Heart right ventricle (tissue), 16 donors: ENCODE measurements at regions not wholly inside any gene's neighbourhood (a gene's known extent, or its start where the extent isn't known, plus 50 kb on each side); places are given as distances from the start of the nearest gene placed in this dataset.
"Not testable (repeated sequence)": the region's sequence is repeated elsewhere in the genome, so short reads cannot be mapped to it uniquely, and the experiment has no call there.

Experiments
- ATAC-seq, 8 donors: fragments of 200-7000 bp; cut with Tn5 transposase; one replicate each; pipeline ENCODE4 v1.9.1; 2020; ENCODE audit warnings: mild to moderate bottlenecking in 8 of 8, moderate library complexity in 8 of 8, moderate number of reproducible peaks in 1 of 8
- DNase-seq, 2 donors: peaks; one replicate each; pipeline ENCODE4 v3.0.0-alpha.2; 2020
- H3K27ac ChIP-seq, 10 donors: fragments of 200-600 bp; sonication (generic) in 2 of 10; one replicate each; pipeline versions ENCODE4 v1.5.0 to v1.8.0; 2020 to 2022; ENCODE audit warnings: mild to moderate bottlenecking in 3 of 10
- H3K27me3 ChIP-seq, 7 donors: fragments of 200-600 bp; one replicate each; pipeline ENCODE4 v1.8.0; 2021 to 2022; ENCODE audit warnings: mild to moderate bottlenecking in 2 of 7
- H3K36me3 ChIP-seq, 9 donors: fragments of 200-600 bp; sonication (generic) in 1 of 9; one replicate each; pipeline versions ENCODE4 v1.5.0 to v1.8.0; 2020 to 2022; ENCODE audit warnings: mild to moderate bottlenecking in 2 of 9
- H3K4me1 ChIP-seq, 9 donors: fragments of 200-600 bp; sonication (generic) in 1 of 9; one replicate each; pipeline versions ENCODE4 v1.5.0 to v1.8.0; 2020 to 2022; ENCODE audit warnings: mild to moderate bottlenecking in 4 of 9
- H3K4me3 ChIP-seq, 10 donors: fragments of 200-600 bp; sonication (generic) in 2 of 10; one replicate each; pipeline versions ENCODE4 v1.5.0 to v1.8.0; 2020 to 2022; ENCODE audit warnings: mild to moderate bottlenecking in 7 of 10, moderate library complexity in 2 of 10
- H3K9me3 ChIP-seq, 11 donors: fragments of 200-600 bp in 10 of 11; sonication (generic) in 2 of 11; one replicate each; pipeline versions ENCODE4 v1.5.0 to v1.8.0; 2013 to 2022; ENCODE audit warnings: mild to moderate bottlenecking in 2 of 11, control low read depth in 1 of 11, moderate library complexity in 1 of 11
- WGBS, 2 donors: extraction: QIAGEN DNeasy Blood & Tissue Kit; methylation state at CpG; one replicate each; pipeline ENCODE4 v1.1.7; 2013; ENCODE audit warnings: inconsistent platforms in 1 of 2; 5-methylcytosine and 5-hydroxymethylcytosine counted together
- intact Hi-C, 10 donors: fragments of 100-400 bp; cut with DNase I; formaldehyde crosslinking; loops; one replicate each; pipeline versions ENCODE4 v1.11.1 to v1.14.2; 2022
- TF ChIP-seq, protein P1 (sequence below), 9 donors: fragments of 200-600 bp; sonication (generic) in 2 of 9; IDR thresholded peaks; one replicate each; pipeline versions ENCODE4 v1.5.0 to v1.8.0; 2021 to 2022; ENCODE audit warnings: antibody characterized with exemption in 9 of 9, mild to moderate bottlenecking in 5 of 9, moderate library complexity in 1 of 9
- donor health status: Arrhythmogenic right ventricular cardiomyopathy.
- donor health status: ischemic (EF 13 %, LVEDD 7.1; RV severe dilation, severe dysfunction).
- donor health status: healthy with polysubstance abuse.
- donor health status: DM: no; HTN: yes; CAD: no.
- donor health status: DM: no; HTN: no; CAD: no.
- donor health status: ischemic (EF 25% LVEDD 6.9; RV normal size, moderate dysfunction).
- donor health status: ischemic (EF 25% LVEDD 5.7; RV mildly dilated, moderate dysfunction).
- donor health status: healthy.
- donor health status: DM: yes; HTN: yes; CAD: no.
- donor health status: Ischemic cardiomyopathy.
- donor health status: ischemic (EF 35%, LVEDD 5.7; RV mildly dilated, moderate dysfunction).
- donor health status: nonischemic (EF 11% LVEDD 7.7; RV severe dilation, severe dysfunction).
- donor health status: DM: yes; HTN: yes; CAD: no.
- donor health status: PGD.
- donor health status: ischemic (EF 29% LVEDD 5.4; RV normal size, mild dysfunction).
- donor health status: nonischemic (EF 23%, LVEDD 6.1; RV moderate dilation, normal function).

DNA sequence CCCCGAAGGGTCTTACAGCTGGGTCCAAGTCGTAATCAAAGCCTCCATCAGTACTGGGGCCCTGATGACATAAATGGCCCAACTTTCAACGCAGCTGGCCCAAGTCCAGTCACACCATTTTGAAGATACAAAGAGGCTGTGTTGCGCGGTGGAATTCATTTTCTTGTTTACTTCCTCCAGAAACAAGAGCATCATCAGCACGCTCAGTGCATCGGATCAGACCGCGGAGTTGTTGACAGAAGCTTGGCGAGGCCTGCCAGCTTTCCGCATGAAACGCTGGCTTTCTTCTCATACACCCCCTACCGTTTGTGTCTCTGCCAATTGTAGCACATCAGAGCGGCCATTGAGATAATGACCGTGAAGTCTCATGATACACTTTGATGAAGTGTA lies 101.7 kb upstream of the SPATA31D4 start:
- TF ChIP-seq, protein P1, sequence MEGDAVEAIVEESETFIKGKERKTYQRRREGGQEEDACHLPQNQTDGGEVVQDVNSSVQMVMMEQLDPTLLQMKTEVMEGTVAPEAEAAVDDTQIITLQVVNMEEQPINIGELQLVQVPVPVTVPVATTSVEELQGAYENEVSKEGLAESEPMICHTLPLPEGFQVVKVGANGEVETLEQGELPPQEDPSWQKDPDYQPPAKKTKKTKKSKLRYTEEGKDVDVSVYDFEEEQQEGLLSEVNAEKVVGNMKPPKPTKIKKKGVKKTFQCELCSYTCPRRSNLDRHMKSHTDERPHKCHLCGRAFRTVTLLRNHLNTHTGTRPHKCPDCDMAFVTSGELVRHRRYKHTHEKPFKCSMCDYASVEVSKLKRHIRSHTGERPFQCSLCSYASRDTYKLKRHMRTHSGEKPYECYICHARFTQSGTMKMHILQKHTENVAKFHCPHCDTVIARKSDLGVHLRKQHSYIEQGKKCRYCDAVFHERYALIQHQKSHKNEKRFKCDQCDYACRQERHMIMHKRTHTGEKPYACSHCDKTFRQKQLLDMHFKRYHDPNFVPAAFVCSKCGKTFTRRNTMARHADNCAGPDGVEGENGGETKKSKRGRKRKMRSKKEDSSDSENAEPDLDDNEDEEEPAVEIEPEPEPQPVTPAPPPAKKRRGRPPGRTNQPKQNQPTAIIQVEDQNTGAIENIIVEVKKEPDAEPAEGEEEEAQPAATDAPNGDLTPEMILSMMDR (IDR thresholded peaks at IDR 0.05) = peak in 3 of 9 donors; percentile 21 to 33 (median 26)
- intact Hi-C loops = loop anchor here in 1 of 10 donors (2.0 kb wide), 1 partner anchor 138 kb away; the partner anchor contains the start of gene TLE1
- ATAC-seq = peak; percentile 67 to 92 (median 90)
- no peak overlapping the region for H3K4me3 ChIP-seq
- no peaks in the 10 kb centered on the region for H3K36me3 ChIP-seq
- H3K9me3 ChIP-seq = no peaks in the 10 kb centered on the region
- no peak overlapping the region for H3K27ac ChIP-seq
- H3K4me1 ChIP-seq = peaks cover 0 to 23% (median 0%) of the 10 kb centered on the region in 9 donors
- WGBS, 2 donors = 31 to 53% methylated on average over 15 of the region's 15 CpGs
- DNase-seq = peak; percentile 71 to 76
- H3K27me3 ChIP-seq = peaks cover 0 to 34% (median 17%) of the 10 kb centered on the region in 7 donors

DNA sequence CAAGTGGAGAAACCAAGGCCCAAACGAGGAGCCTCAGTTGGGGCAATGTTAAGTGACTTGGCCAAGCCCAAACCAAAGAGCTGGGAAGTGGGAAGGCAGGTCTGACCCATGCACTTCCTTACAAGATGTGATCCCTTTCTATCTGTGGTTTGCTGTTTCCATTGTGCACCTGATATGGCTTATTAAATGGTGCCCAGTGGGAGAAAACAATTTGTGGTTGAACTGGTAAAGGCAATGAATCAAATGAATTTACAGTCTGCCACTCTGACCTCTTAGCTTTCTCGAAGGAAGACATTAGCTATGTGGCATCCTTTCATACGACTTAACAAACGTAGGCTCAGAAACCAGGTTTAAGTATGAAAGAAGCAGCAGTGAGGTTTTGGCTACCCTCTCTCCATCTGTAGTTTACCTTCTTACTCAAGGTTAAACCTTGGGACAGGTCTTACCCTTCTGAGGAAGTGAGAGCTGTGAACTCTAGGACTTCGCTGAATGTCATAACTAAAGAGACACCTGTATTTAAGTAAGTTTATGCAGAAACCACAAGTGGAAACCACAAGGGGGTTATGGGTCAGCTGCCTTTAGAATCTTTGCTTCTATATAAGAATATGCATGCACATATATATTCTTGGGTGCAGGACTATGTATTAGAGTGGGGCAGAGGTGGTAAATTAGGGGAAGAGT lies 100.5 kb upstream of the SPATA31D4 start:
- H3K4me1 ChIP-seq = peaks cover 0 to 23% (median 0%) of the 10 kb centered on the region in 9 donors
- intact Hi-C loops = loop anchor here in 1 of 10 donors (2.0 kb wide), 1 partner anchor 139 kb away; the partner anchor contains the start of gene TLE1
- TF ChIP-seq, protein P1 (IDR thresholded peaks at IDR 0.05) = no peak
- WGBS, 2 donors = 90 to 92% methylated on average over 5 of the region's 5 CpGs
- no peak overlapping the region for H3K27ac ChIP-seq
- peaks cover 0 to 45% (median 26%) of the 10 kb centered on the region in 7 donors for H3K27me3 ChIP-seq
- no peaks in the 10 kb centered on the region for H3K9me3 ChIP-seq
- H3K36me3 ChIP-seq = no peaks in the 10 kb centered on the region
- DNase-seq = no peak
- H3K4me3 ChIP-seq = no peak overlapping the region
- no peak for ATAC-seq

DNA sequence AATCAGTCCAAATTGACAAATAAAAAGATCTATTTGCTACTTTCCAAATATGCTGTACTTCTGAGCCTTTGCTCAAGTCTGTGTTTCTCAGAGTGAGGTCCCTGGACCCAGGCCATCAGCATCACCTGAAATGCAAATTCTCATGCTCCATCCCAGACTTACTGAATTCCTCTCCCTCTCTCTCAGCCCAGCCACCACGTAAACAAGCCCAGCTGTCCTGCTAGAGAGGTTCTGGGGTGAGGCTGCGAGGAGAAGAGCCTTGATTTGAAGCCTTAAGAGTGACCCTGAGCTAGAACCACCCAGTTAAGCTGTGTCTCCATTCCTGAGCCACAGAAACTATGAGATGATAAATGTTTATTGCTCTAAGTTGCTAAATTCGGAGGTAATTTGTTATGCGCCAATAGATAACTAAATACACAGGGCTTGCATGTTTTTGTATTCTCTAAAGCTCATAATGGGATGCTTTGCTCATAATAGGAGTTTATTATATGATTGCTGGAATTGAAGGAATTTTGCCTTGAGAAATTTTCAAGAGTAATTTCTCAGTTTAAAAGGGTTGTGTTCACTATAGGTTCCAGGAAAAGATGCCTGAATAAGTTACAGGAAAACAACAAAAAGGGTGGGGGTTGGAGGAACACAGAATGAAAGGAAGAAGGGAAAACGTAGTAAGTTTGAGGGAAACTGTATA lies 98.9 kb upstream of the SPATA31D4 start:
- no peak overlapping the region for H3K27ac ChIP-seq
- no peaks in the 10 kb centered on the region for H3K36me3 ChIP-seq
- H3K27me3 ChIP-seq = peaks cover 0 to 56% (median 38%) of the 10 kb centered on the region in 7 donors
- TF ChIP-seq, protein P1 (IDR thresholded peaks at IDR 0.05) = no peak
- intact Hi-C loops = no loop called here
- ATAC-seq (no peak), DNase-seq (no peak)
- H3K4me3 ChIP-seq = no peak overlapping the region
- H3K9me3 ChIP-seq = no peaks in the 10 kb centered on the region
- H3K4me1 ChIP-seq = peaks cover 0 to 19% (median 0%) of the 10 kb centered on the region in 9 donors
- WGBS, 2 donors = 76 to 82% methylated on average over 5 of the region's 5 CpGs

DNA sequence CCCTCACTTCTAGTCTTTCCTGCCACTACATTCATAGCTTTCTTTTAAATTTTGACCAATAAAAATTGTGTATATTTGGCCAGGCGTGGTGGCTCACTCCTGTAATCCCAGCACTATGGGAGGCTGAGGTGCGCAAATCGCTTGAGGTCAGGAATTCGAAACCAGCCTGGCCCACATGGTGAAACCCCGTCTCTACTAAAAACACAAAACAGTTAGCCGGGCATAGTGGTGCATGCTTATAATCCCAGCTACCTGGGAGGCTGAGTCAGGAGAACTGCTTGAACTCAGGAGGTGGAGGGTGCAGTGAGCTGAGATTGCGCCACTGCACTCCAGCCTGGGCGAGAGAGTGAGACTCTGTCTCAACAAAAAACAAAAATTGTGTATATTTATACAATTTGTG lies 97.8 kb upstream of the SPATA31D4 start:
- H3K9me3 ChIP-seq, intact Hi-C loops, H3K4me3 ChIP-seq, H3K36me3 ChIP-seq, ATAC-seq, H3K27ac ChIP-seq, DNase-seq: not testable (repeated sequence)
- Histone ChIP-seq H3K27me3 (peaks cover 0 to 56% (median 42%) of the 10 kb centered on the region in 7 donors), H3K4me1 (peaks cover 0 to 19% (median 0%) of the 10 kb centered on the region in 9 donors)
- 94 to 96% methylated on average over 8 of the region's 8 CpGs for WGBS, 2 donors
